ENCODE measurements at regions not wholly inside any gene's neighbourhood (a gene's known extent, or its start where the extent isn't known, plus 50 kb on each side); places are given as distances from the start of the nearest gene placed in this dataset.

DNA sequence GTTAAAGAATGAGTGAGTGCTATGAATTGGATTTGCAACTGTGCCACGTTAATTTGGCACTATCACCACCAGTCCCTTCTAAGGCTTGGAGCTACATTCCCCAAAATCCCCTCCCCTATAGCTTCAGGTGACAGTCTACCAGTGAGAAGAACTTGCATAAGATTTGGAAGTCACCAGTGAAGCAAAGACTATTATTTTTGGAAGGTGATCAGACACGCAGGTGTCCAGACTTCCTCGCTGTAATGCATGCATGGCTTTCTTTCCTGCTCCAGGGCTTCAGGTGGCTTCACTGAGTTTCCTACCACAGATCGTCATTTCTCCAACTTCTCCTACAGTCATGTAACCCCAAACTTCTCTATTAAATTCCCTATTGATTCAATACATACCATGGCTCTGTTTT lies 61.4 kb downstream of the SLC41A2 start:
- Histone ChIP-seq H3K4me2 (ENCODE audit: insufficient read depth, low read length) (no peak overlapping the region), H3K27ac (ENCODE audit: low read depth, low read length) (no peak overlapping the region)
- TF ChIP-seq, protein P1, sequence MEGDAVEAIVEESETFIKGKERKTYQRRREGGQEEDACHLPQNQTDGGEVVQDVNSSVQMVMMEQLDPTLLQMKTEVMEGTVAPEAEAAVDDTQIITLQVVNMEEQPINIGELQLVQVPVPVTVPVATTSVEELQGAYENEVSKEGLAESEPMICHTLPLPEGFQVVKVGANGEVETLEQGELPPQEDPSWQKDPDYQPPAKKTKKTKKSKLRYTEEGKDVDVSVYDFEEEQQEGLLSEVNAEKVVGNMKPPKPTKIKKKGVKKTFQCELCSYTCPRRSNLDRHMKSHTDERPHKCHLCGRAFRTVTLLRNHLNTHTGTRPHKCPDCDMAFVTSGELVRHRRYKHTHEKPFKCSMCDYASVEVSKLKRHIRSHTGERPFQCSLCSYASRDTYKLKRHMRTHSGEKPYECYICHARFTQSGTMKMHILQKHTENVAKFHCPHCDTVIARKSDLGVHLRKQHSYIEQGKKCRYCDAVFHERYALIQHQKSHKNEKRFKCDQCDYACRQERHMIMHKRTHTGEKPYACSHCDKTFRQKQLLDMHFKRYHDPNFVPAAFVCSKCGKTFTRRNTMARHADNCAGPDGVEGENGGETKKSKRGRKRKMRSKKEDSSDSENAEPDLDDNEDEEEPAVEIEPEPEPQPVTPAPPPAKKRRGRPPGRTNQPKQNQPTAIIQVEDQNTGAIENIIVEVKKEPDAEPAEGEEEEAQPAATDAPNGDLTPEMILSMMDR (IDR thresholded peaks at IDR 0.05; ENCODE audit: extremely low read depth, low read depth, low read length) = no peak

DNA sequence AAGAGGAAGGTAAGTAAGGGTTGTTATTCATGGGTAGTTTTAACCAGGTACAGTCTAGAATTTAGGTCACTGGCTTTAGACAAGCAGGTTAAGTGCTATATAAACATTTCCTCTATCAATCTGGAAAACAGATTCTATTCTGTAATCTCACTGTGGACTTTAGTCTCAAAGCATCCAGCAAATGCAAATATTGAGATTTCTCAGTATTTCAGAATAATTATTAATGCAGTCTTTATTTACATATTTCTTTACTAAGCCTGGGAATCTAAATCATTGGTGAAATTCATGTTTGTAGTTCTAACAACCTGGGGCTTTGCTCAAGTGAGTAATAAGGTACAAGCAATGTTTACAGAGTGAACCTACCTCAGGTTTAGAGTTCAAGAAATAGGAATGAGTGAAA lies 61.9 kb downstream of the SLC41A2 start:
- Histone ChIP-seq H3K36me3 (ENCODE audit: insufficient read depth, low read length) (no peaks in the 10 kb centered on the region), H3K4me1 (ENCODE audit: insufficient read depth, low read length) (no peaks in the 10 kb centered on the region)

More for the DNA sequence above, 61.4 kb downstream of the SLC41A2 start:
- no peaks in the 10 kb centered on the region for H3K79me2 ChIP-seq (ENCODE audit: insufficient read depth, low read length)
- H3K4me3 ChIP-seq (ENCODE audit: insufficient read depth, low read length) = no peak overlapping the region
- no peak overlapping the region for H2AFZ ChIP-seq (ENCODE audit: low read length)
- H3K36me3 ChIP-seq (ENCODE audit: insufficient read depth, low read length) = no peaks in the 10 kb centered on the region
- H3K27me3 ChIP-seq (ENCODE audit: insufficient read depth, low read length) = no peaks in the 10 kb centered on the region
- no peaks in the 10 kb centered on the region for H3K9me3 ChIP-seq (ENCODE audit: low read depth, low read length)
- DNase-seq (ENCODE audit: insufficient read length, low spot score, missing footprints) = no peak
- no peaks in the 10 kb centered on the region for H3K4me1 ChIP-seq (ENCODE audit: insufficient read depth, low read length)
- no peaks in the 10 kb centered on the region for H4K20me1 ChIP-seq (ENCODE audit: insufficient read depth, low read length)

DNA sequence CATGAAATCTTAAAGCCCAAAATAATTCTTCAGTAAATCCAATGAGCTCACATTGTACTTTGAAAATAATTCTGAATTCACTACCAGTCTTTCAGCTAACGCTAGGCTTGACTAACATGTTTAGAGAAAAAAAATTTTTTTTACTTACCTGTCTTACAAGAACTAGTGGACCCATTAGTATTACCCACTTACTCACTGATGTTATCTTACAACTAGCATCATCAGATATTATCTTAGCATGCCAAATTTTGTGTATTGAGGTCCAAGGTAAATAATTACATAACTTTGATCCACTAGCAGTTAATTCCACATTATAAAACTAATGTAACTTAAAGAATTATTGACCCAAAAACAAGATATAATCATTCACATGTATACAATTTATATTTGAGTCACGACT lies 62.7 kb downstream of the SLC41A2 start:
- Histone ChIP-seq H3K27me3 (ENCODE audit: insufficient read depth, low read length) (no peaks in the 10 kb centered on the region), H4K20me1 (ENCODE audit: insufficient read depth, low read length) (no peaks in the 10 kb centered on the region)
- TF ChIP-seq, protein P1 (IDR thresholded peaks at IDR 0.05; ENCODE audit: extremely low read depth, low read depth, low read length) = no peak

More for the DNA sequence above, 61.9 kb downstream of the SLC41A2 start:
- TF ChIP-seq, protein P1 (IDR thresholded peaks at IDR 0.05; ENCODE audit: extremely low read depth, low read depth, low read length) = no peak
- H3K4me2 ChIP-seq (ENCODE audit: insufficient read depth, low read length) = no peak overlapping the region
- DNase-seq (ENCODE audit: insufficient read length, low spot score, missing footprints) = no peak
- no peak overlapping the region for H3K27ac ChIP-seq (ENCODE audit: low read depth, low read length)
- no peaks in the 10 kb centered on the region for H3K9me3 ChIP-seq (ENCODE audit: low read depth, low read length)
- H3K79me2 ChIP-seq (ENCODE audit: insufficient read depth, low read length) = no peaks in the 10 kb centered on the region
- no peak overlapping the region for H3K4me3 ChIP-seq (ENCODE audit: insufficient read depth, low read length)
- H2AFZ ChIP-seq (ENCODE audit: low read length) = no peak overlapping the region
- no peaks in the 10 kb centered on the region for H3K27me3 ChIP-seq (ENCODE audit: insufficient read depth, low read length)
- no peaks in the 10 kb centered on the region for H4K20me1 ChIP-seq (ENCODE audit: insufficient read depth, low read length)

DNA sequence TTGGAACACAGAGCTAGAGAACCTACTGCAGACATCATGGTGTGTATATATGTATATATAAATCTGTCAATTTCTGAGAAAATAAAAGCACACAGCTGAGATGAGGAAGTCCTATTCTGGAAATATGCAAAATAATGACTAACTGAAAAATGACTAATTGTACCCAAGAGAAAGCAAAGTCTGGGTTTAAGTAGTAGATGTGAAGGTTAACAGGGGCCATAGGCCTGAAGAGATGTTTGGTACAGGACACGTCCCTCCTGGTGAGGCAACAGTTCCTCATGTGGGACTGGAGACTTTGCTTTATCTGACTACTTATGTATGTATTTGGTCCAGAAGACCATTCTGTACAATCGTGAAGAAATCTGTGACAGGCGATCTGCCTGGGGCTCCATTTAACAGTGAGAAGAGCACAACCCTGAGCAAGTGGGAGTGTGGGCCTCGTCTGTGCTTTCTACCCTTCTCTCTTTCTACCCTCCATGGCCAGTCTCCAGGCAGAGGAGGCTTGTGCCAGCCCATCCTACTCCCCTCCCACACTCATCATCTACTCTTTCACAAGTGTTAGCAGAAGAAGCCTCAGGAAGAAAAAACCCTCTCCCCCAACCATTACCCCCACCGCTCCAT lies 67.5 kb downstream of the SLC41A2 start:
- no peak overlapping the region for H2AFZ ChIP-seq (ENCODE audit: low read length)
- no peak overlapping the region for H3K4me3 ChIP-seq (ENCODE audit: insufficient read depth, low read length)
- H3K9me3 ChIP-seq (ENCODE audit: low read depth, low read length) = no peaks in the 10 kb centered on the region
- no peak overlapping the region for H3K4me2 ChIP-seq (ENCODE audit: insufficient read depth, low read length)
- H3K79me2 ChIP-seq (ENCODE audit: insufficient read depth, low read length) = no peaks in the 10 kb centered on the region
- DNase-seq (ENCODE audit: insufficient read length, low spot score, missing footprints) = no peak
- no peak overlapping the region for H3K27ac ChIP-seq (ENCODE audit: low read depth, low read length)
- no peaks in the 10 kb centered on the region for H3K27me3 ChIP-seq (ENCODE audit: insufficient read depth, low read length)
- H4K20me1 ChIP-seq (ENCODE audit: insufficient read depth, low read length) = no peaks in the 10 kb centered on the region
- H3K4me1 ChIP-seq (ENCODE audit: insufficient read depth, low read length) = no peaks in the 10 kb centered on the region
- H3K36me3 ChIP-seq (ENCODE audit: insufficient read depth, low read length) = no peaks in the 10 kb centered on the region
- TF ChIP-seq, protein P1 (IDR thresholded peaks at IDR 0.05; ENCODE audit: extremely low read depth, low read depth, low read length) = no peak

More for the DNA sequence above, 62.7 kb downstream of the SLC41A2 start:
- no peaks in the 10 kb centered on the region for H3K79me2 ChIP-seq (ENCODE audit: insufficient read depth, low read length)
- H3K9me3 ChIP-seq (ENCODE audit: low read depth, low read length) = no peaks in the 10 kb centered on the region
- no peak for DNase-seq (ENCODE audit: insufficient read length, low spot score, missing footprints)
- no peaks in the 10 kb centered on the region for H3K4me1 ChIP-seq (ENCODE audit: insufficient read depth, low read length)
- no peak overlapping the region for H3K27ac ChIP-seq (ENCODE audit: low read depth, low read length)
- H3K36me3 ChIP-seq (ENCODE audit: insufficient read depth, low read length) = no peaks in the 10 kb centered on the region
- no peak overlapping the region for H3K4me2 ChIP-seq (ENCODE audit: insufficient read depth, low read length)
- H2AFZ ChIP-seq (ENCODE audit: low read length) = no peak overlapping the region
- H3K4me3 ChIP-seq (ENCODE audit: insufficient read depth, low read length) = no peak overlapping the region
